T-helper 17 cell (primary cell): ENCODE measurements at regions not wholly inside any gene's neighbourhood (a gene's known extent, or its start where the extent isn't known, plus 50 kb on each side); places are given as distances from the start of the nearest gene placed in this dataset.

Experiments
- ATAC-seq: fragments of 150-1000 bp; cut with Tn5 transposase; 2 replicates; pipeline ENCODE4 v1.10.0; 2021; ENCODE audit warnings: mild to moderate bottlenecking, moderate library complexity
- DNase-seq, 3 donors: peaks; one replicate each; pipeline versions ENCODE4 v3.0.0 to v3.0.0-alpha.2; 2020 to 2021
- H3K9me3 ChIP-seq: one replicate; pipeline ENCODE4 v1.7.0; 2013; ENCODE audit warnings: low read length, mild to moderate bottlenecking; ENCODE audit not compliant: control insufficient read depth, poor library complexity, severe bottlenecking
- H3K27ac Mint-ChIP-seq: one replicate; pipeline ENCODE4 v1.8.0; 2022; ENCODE audit warnings: mild to moderate bottlenecking, moderate library complexity, mixed read lengths
- H3K27me3 Mint-ChIP-seq: one replicate; pipeline ENCODE4 v1.8.0; 2022; ENCODE audit warnings: mixed read lengths
- H3K36me3 Mint-ChIP-seq: one replicate; pipeline ENCODE4 v1.8.0; 2022; ENCODE audit warnings: low read depth, mixed read lengths
- H3K4me1 Mint-ChIP-seq: one replicate; pipeline ENCODE4 v1.8.0; 2022; ENCODE audit warnings: mild to moderate bottlenecking, mixed read lengths
- H3K4me3 Mint-ChIP-seq: one replicate; pipeline ENCODE4 v1.8.0; 2022; ENCODE audit warnings: mild to moderate bottlenecking, moderate library complexity, mixed read lengths

DNA sequence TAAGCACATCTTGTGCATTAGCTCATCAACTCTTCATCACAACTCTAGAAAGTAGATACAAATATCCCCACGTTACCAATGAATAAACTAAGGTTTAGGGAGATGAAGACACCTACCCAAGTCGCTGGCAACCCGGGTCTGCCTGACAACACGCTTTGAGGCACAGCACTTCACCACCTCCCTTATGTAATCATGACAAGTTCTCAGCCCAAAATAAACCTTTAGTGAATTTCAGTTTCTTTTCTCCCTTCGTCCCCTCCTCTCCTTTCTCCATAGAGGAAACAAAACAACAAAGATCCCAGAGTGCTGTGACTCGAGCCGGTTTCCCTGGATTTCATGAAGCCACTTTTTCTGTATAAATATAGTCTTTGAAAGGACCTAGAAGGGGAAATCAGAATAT, 105.4 kb downstream of the MAFB start:
- ATAC-seq (no peak), DNase-seq (no peak)
- no peaks in the 10 kb centered on the region for H3K9me3 ChIP-seq
- Mint-ChIP-seq H3K27me3 (peaks cover 23% of the 10 kb centered on the region), H3K27ac (no peak overlapping the region), H3K36me3 (no peaks in the 10 kb centered on the region), H3K4me3 (no peak overlapping the region), H3K4me1 (no peaks in the 10 kb centered on the region)

DNA sequence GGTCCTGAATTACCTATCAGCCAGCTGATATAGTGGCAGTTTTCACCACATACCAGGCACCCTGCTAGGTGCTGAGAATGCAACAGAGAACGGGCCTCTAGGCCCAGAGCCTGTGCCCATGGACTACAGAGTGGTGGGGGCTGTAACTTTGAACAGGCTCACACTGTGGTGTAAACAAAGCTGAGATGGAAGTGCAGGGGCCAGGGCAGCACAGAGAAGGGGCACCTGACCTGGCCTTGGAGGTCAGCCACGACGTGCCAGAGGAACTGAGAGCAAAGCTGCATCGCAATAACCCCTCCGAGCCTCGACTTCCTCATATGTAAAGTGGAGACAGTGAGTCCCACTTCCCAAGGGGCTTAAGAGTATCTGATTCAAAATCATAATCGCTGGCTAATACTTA, 105.8 kb downstream of the MAFB start:
- H3K9me3 ChIP-seq, result no peaks in the 10 kb centered on the region
- DNase-seq, result no peak
- Mint-ChIP-seq H3K36me3 (no peaks in the 10 kb centered on the region), H3K27ac (no peak overlapping the region), H3K27me3 (peaks cover 23% of the 10 kb centered on the region), H3K4me1 (no peaks in the 10 kb centered on the region), H3K4me3 (no peak overlapping the region)
- ATAC-seq, result no peak

DNA sequence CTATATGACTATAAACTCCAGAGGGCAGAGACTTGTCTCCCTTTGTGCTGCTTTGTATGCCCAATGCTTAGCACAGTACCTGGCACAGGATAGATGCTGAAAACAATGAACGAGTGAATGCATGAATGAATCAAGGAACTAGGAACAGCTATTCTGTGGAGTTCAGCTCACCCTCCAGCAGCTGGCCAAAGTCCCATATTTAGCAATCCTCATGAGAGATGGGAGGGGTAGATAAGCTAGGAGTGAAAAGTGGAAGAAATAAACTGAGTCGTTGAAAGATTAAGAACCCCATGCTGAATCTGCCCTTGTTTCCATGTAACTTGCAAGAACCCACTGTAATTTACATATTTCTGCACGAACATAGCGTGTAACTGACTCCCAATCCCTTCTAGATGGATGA, 106.5 kb downstream of the MAFB start:
- Mint-ChIP-seq H3K27ac (no peak overlapping the region), H3K36me3 (no peaks in the 10 kb centered on the region), H3K27me3 (peaks cover 20% of the 10 kb centered on the region), H3K4me3 (no peak overlapping the region), H3K4me1 (no peaks in the 10 kb centered on the region)
- DNase-seq (no peak), ATAC-seq (no peak)
- H3K9me3 ChIP-seq, result no peaks in the 10 kb centered on the region

- H3K9me3 ChIP-seq, result no peaks in the 10 kb centered on the region
- Mint-ChIP-seq H3K36me3 (no peaks in the 10 kb centered on the region), H3K4me3 (no peak overlapping the region), H3K27ac (no peak overlapping the region), H3K4me1 (no peaks in the 10 kb centered on the region), H3K27me3 (peaks cover 12% of the 10 kb centered on the region)
- no peak for ATAC-seq
- DNase-seq, result no peak
These were observed 109.3 kb downstream of the MAFB start for GRCh38 chr20:40579701-40580100.

DNA sequence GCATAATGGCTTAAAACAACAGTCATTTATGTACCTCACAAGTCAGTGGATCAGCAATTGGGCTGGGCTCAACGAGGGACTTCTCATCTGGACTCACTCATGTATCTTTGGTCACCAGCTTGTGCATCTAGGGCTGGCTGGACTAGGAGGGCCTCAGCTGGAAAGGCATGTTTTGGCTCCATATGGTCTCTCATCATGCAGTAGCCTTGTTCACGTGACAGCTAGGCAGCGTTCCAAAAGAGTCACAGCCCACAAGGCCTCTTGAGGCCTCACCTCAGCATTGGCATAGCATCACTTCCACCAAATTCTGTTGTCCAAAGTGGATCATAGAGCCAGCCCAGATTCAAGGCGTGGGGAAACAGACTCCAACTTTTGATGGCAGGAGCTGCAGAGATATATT, 110.1 kb downstream of the MAFB start:
- Mint-ChIP-seq H3K27me3 (peaks cover 12% of the 10 kb centered on the region), H3K36me3 (no peaks in the 10 kb centered on the region), H3K27ac (no peak overlapping the region), H3K4me1 (no peaks in the 10 kb centered on the region), H3K4me3 (no peak overlapping the region)
- no peaks in the 10 kb centered on the region for H3K9me3 ChIP-seq
- DNase-seq, result no peak
- ATAC-seq, result no peak

DNA sequence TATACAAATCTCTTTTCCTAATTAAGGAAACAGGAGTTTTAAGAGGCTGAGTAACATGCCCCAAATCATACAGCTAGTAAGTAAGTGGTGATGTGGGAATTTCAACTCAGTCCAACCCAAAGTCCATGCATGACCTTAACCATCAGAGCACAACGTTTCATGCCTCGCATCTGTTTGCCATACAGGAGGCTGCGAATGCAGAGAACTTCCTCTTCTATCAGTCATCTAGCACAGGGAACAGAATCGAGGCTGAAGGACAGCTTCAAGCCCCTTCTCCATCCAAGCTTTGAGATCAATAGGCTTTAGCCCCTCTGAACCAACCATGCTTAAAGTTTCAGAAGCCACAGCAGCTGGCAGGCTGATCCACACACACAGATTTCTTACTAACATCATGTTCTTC, 113.2 kb downstream of the MAFB start:
- DNase-seq (no peak), ATAC-seq (no peak)
- H3K9me3 ChIP-seq, result no peaks in the 10 kb centered on the region
- H3K27me3 Mint-ChIP-seq, result no peaks in the 10 kb centered on the region
- H3K4me3 Mint-ChIP-seq, result no peak overlapping the region
- H3K4me1 Mint-ChIP-seq, result no peaks in the 10 kb centered on the region
- no peaks in the 10 kb centered on the region for H3K36me3 Mint-ChIP-seq
- no peak overlapping the region for H3K27ac Mint-ChIP-seq

- no peaks in the 10 kb centered on the region for H3K9me3 ChIP-seq
- Mint-ChIP-seq H3K27ac (no peak overlapping the region), H3K4me1 (no peaks in the 10 kb centered on the region), H3K4me3 (no peak overlapping the region), H3K27me3 (peaks cover 6% of the 10 kb centered on the region), H3K36me3 (no peaks in the 10 kb centered on the region)
- ATAC-seq (no peak), DNase-seq (no peak)
These were observed 116.8 kb downstream of the MAFB start for GRCh38 chr20:40572251-40572650.

GRCh38 chr20:40571639-40572038, 117.4 kb downstream of the MAFB start:
- no peaks in the 10 kb centered on the region for H3K36me3 Mint-ChIP-seq
- ATAC-seq, result no peak
- H3K27me3 Mint-ChIP-seq, result peaks cover 6% of the 10 kb centered on the region
- H3K27ac Mint-ChIP-seq, result no peak overlapping the region
- H3K4me3 Mint-ChIP-seq, result no peak overlapping the region
- no peaks in the 10 kb centered on the region for H3K4me1 Mint-ChIP-seq
- H3K9me3 ChIP-seq, result no peaks in the 10 kb centered on the region
- DNase-seq, result no peak

DNA sequence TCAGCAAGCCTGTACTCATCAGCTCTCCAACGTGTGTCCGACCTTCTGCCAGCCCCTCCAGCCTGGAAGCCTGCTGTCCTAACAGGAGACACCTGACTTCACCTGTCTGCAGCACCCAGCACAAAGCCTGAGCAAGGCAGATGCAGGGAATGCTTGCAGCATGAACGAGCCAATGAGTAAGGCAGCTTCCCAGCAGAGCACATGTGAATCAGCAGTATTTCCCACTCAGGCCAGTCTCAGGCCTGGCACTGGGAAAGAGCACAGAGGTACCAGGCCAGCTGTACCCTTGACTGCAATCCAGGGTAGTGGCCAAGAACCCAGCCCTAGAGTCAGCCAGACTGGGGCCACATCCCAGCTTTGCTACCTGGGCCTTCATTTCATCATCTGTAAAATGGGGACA, 120.8 kb downstream of the MAFB start:
- no peak for DNase-seq
- peaks cover 14% of the 10 kb centered on the region for H3K27me3 Mint-ChIP-seq
- no peak overlapping the region for H3K4me3 Mint-ChIP-seq
- no peaks in the 10 kb centered on the region for H3K9me3 ChIP-seq
- no peak for ATAC-seq
- no peak overlapping the region for H3K27ac Mint-ChIP-seq
- no peaks in the 10 kb centered on the region for H3K4me1 Mint-ChIP-seq
- no peaks in the 10 kb centered on the region for H3K36me3 Mint-ChIP-seq

GRCh38 chr20:40565682-40566040, 123.4 kb downstream of the MAFB start:
- no peak overlapping the region for H3K4me3 Mint-ChIP-seq
- no peaks in the 10 kb centered on the region for H3K9me3 ChIP-seq
- no peak overlapping the region for H3K27ac Mint-ChIP-seq
- no peaks in the 10 kb centered on the region for H3K36me3 Mint-ChIP-seq
- DNase-seq (no peak), ATAC-seq (no peak)
- no peaks in the 10 kb centered on the region for H3K4me1 Mint-ChIP-seq
- peaks cover 28% of the 10 kb centered on the region for H3K27me3 Mint-ChIP-seq

DNA sequence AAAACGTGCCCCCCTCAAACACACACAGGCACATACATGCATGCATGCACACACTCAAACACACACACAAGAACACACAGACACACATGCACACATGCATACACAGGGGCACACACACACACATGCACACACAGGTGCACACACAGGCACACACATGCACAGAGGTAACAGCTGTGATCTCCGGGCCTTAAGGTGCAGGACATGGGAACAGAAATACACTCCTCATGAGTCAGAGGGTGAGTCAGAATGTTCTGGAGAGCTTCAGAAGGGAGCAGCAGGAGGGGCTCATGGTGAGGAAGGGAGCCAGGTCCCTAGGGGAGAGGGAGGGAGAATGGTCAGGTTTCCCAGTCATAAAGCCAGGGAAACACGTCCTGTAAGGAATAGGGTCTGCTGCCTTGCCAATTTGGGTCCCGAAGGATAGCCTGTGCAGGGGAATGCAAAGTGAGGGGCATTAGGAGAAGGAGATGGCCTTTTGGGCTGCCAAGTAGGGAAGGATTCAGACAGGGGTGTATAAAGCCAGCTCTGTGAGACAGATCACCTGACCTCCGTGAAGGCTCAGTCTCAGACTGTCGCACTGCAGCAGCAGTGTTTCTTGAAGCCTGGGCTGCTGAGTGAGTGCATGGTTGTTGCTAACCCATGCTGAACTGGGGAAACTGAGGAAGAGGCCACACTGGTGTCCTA, 123.9 kb downstream of the MAFB start:
- no peaks in the 10 kb centered on the region for H3K9me3 ChIP-seq
- H3K4me3 Mint-ChIP-seq, result no peak overlapping the region
- H3K4me1 Mint-ChIP-seq, result no peaks in the 10 kb centered on the region
- DNase-seq (no peak), ATAC-seq (no peak)
- H3K27ac Mint-ChIP-seq, result no peak overlapping the region
- peaks cover 28% of the 10 kb centered on the region for H3K27me3 Mint-ChIP-seq
- H3K36me3 Mint-ChIP-seq, result no peaks in the 10 kb centered on the region

DNA sequence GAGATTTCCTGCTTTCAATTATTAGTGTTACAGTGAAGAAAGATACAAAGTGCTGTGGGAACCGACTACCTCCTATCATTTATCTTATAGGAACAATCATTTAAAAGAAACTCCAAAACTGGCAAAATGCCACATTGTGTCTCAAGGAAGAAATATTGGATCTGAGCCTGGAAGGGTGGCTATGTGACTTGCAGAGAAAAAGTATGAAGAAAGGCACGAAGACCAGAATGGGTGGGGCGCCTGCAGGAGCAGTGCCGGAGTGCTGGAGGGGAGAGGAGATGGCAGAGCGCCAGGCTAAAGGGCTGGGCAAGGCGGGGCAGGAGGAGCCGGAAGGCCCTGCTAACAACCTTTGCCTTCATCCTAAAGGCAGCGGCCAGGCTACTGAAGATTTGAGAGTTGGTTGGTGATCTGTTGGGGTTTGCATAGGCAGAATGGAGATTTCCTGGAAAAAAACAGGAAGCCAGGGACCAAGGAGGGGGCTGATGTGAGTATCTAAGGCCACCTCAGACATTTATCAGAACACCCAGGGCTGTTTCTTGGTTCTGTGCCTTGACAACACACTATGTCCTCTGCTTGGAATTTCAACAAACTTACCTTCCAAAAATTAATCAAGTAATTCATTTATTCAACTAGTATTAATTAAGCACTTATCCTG, 125.6 kb downstream of the MAFB start:
- Mint-ChIP-seq H3K27me3 (peaks cover 23% of the 10 kb centered on the region), H3K4me3 (no peak overlapping the region), H3K4me1 (no peaks in the 10 kb centered on the region), H3K36me3 (no peaks in the 10 kb centered on the region), H3K27ac (no peak overlapping the region)
- no peak for ATAC-seq
- DNase-seq, result no peak
- no peaks in the 10 kb centered on the region for H3K9me3 ChIP-seq

GRCh38 chr20:40562031-40562430, 127.0 kb downstream of the MAFB start:
- no peaks in the 10 kb centered on the region for H3K9me3 ChIP-seq
- H3K4me3 Mint-ChIP-seq, result no peak overlapping the region
- peaks cover 23% of the 10 kb centered on the region for H3K27me3 Mint-ChIP-seq
- ATAC-seq (no peak), DNase-seq (no peak)
- no peak overlapping the region for H3K27ac Mint-ChIP-seq
- no peaks in the 10 kb centered on the region for H3K36me3 Mint-ChIP-seq
- H3K4me1 Mint-ChIP-seq, result no peaks in the 10 kb centered on the region

DNA sequence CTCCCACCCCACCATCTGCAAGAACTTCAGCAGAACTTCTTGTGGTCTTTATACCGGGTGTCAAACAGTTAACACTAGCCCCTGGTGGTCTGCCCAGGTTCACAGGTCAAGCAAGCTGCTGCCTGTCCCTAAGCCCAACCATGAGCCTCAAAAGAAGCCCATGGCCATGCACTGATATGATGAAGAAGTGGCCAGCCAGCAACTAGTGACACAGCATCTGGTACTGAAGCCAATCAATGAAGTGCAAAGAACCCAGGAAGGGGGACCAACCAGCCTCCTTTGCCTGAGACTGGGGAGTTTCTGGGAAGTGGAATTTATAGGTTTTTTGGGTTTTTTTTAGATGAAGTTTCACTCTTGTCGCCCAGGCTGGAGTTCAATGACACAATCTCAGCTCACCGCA, 127.8 kb downstream of the MAFB start:
- no peak for DNase-seq
- H3K27ac Mint-ChIP-seq, result no peak overlapping the region
- no peaks in the 10 kb centered on the region for H3K36me3 Mint-ChIP-seq
- H3K9me3 ChIP-seq, result no peaks in the 10 kb centered on the region
- no peak overlapping the region for H3K4me3 Mint-ChIP-seq
- H3K27me3 Mint-ChIP-seq, result peaks cover 23% of the 10 kb centered on the region
- ATAC-seq, result no peak
- no peaks in the 10 kb centered on the region for H3K4me1 Mint-ChIP-seq
